OCI-LY1 (cell line): ENCODE measurements at regions not wholly inside any gene's neighbourhood (a gene's known extent, or its start where the extent isn't known, plus 50 kb on each side); places are given as distances from the start of the nearest gene placed in this dataset.

Source experiments
- H2AFZ ChIP-seq: fragments of 200-600 bp; sonication (generic), shearing (Covaris generic); 2 replicates; pipeline ENCODE4 v1.6.0; 2014; ENCODE audit warnings: antibody characterized with exemption, mild to moderate bottlenecking, low read length
- H3F3A ChIP-seq: fragments of 200-600 bp; sonication (generic), shearing (Covaris generic); 2 replicates; pipeline ENCODE4 v1.6.0; 2014; ENCODE audit warnings: mild to moderate bottlenecking, antibody characterized with exemption, low read length, moderate library complexity; ENCODE audit not compliant: insufficient read depth
- H3K27ac ChIP-seq: fragments of 200-600 bp; sonication (generic); 2 replicates; pipeline ENCODE4 v1.5.1; 2014; ENCODE audit warnings: low read length, mixed run types, mild to moderate bottlenecking, low read depth; ENCODE audit not compliant: poor library complexity, severe bottlenecking
- H3K27me3 ChIP-seq: fragments of 200-600 bp; sonication (generic); 2 replicates; pipeline ENCODE4 v1.6.0; 2014; ENCODE audit warnings: antibody characterized with exemption, mild to moderate bottlenecking, low read length, moderate library complexity; ENCODE audit not compliant: insufficient read depth
- H3K36me3 ChIP-seq: fragments of 200-600 bp; sonication (generic); 2 replicates; pipeline ENCODE4 v1.6.1; 2014; ENCODE audit warnings: mild to moderate bottlenecking, antibody characterized with exemption, low read length, moderate library complexity, mixed read lengths; ENCODE audit not compliant: insufficient read depth
- H3K4me1 ChIP-seq: fragments of 200-600 bp; sonication (generic); 2 replicates; pipeline ENCODE4 v1.5.1; 2014; ENCODE audit warnings: mild to moderate bottlenecking, low read length, moderate library complexity; ENCODE audit not compliant: insufficient read depth, severe bottlenecking
- H3K4me2 ChIP-seq: fragments of 200-600 bp; sonication (generic), shearing (Covaris generic); 2 replicates; pipeline ENCODE4 v1.6.1; 2014; ENCODE audit warnings: low read length
- H3K4me3 ChIP-seq: fragments of 200-600 bp; sonication (generic); 2 replicates; pipeline ENCODE4 v1.5.1; 2014; ENCODE audit warnings: low read length, low read depth, mild to moderate bottlenecking, mixed read lengths; ENCODE audit not compliant: poor library complexity, severe bottlenecking
- H3K79me2 ChIP-seq: fragments of 200-600 bp; shearing (Covaris generic); 2 replicates; pipeline ENCODE4 v1.6.1; 2016; ENCODE audit warnings: mixed run types, low read length, mixed read lengths; ENCODE audit not compliant: insufficient read depth
- H3K9ac ChIP-seq: fragments of 200-600 bp; sonication (generic), shearing (Covaris generic); 2 replicates; pipeline ENCODE4 v1.6.1; 2014; ENCODE audit warnings: mild to moderate bottlenecking, low read length, mixed read lengths
- H3K9me2 ChIP-seq: fragments of 200-600 bp; sonication (generic), shearing (Covaris generic); 2 replicates; pipeline ENCODE4 v1.6.1; 2014; ENCODE audit warnings: low read depth, mild to moderate bottlenecking, low read length, mixed read lengths
- H3K9me3 ChIP-seq: fragments of 200-600 bp; shearing (Covaris generic); 2 replicates; pipeline ENCODE4 v1.6.1; 2014; ENCODE audit warnings: low read length, mixed read lengths
- H4K20me1 ChIP-seq: fragments of 200-600 bp; sonication (generic), shearing (Covaris generic); 2 replicates; pipeline ENCODE4 v1.6.0; 2016; ENCODE audit warnings: mild to moderate bottlenecking, low read length; ENCODE audit not compliant: insufficient read depth
- CTCF ChIP-seq: fragments of 200-600 bp; sonication (generic), shearing (Covaris generic); IDR thresholded peaks from 2 replicates; pipeline ENCODE4 v1.5.1; 2017; ENCODE audit warnings: mild to moderate bottlenecking, antibody characterized with exemption, low read length, moderate library complexity, mixed read lengths
- EZH2 ChIP-seq: fragments of 200-600 bp; sonication (generic), shearing (Covaris generic); IDR thresholded peaks from 2 replicates; pipeline ENCODE4 v1.8.0; 2017; ENCODE audit warnings: borderline replicate concordance, mixed run types, mild to moderate bottlenecking, antibody characterized with exemption, low read length, moderate library complexity, mixed read lengths

DNA sequence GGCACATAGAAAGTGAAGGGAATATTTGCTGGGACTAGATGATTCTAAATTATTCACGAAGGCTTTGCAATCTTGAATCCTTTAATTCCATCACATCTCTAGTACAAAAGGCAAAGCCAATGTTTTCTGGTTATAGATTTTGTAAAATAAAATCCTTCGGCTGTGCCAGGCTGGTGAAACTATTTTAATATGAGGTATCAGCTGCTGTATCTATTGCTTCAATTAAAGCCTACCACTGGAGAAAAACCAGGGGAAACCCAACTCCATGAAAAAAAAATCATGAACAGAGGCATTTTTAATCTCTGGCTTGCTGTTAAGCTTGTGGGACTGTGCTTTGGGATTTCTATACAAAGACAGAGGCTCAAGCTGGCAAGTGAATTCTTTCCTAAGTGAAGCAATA, 271.8 kb downstream of the QKI start:
- H2AFZ ChIP-seq, result no peak overlapping the region
- no peaks in the 10 kb centered on the region for H4K20me1 ChIP-seq
- H3F3A ChIP-seq, result no peaks in the 10 kb centered on the region
- H3K4me1 ChIP-seq, result no peaks in the 10 kb centered on the region
- H3K79me2 ChIP-seq, result no peaks in the 10 kb centered on the region
- no peaks in the 10 kb centered on the region for H3K36me3 ChIP-seq
- H3K27ac ChIP-seq, result no peak overlapping the region
- no peaks in the 10 kb centered on the region for H3K9me2 ChIP-seq
- H3K9me3 ChIP-seq, result no peaks in the 10 kb centered on the region
- no peak for TF ChIP-seq EZH2
- no peak for TF ChIP-seq CTCF
- no peak overlapping the region for H3K4me3 ChIP-seq
- H3K9ac ChIP-seq, result no peak overlapping the region
- H3K4me2 ChIP-seq, result no peak overlapping the region
- H3K27me3 ChIP-seq, result no peaks in the 10 kb centered on the region

- H3K9me2 ChIP-seq, result no peaks in the 10 kb centered on the region
- H3K79me2 ChIP-seq, result no peaks in the 10 kb centered on the region
- no peak overlapping the region for H3K4me3 ChIP-seq
- H3K4me2 ChIP-seq, result no peak overlapping the region
- no peaks in the 10 kb centered on the region for H3K27me3 ChIP-seq
- H4K20me1 ChIP-seq, result no peaks in the 10 kb centered on the region
- no peaks in the 10 kb centered on the region for H3K9me3 ChIP-seq
- H3K27ac ChIP-seq, result no peak overlapping the region
- H3K36me3 ChIP-seq, result no peaks in the 10 kb centered on the region
- H2AFZ ChIP-seq, result no peak overlapping the region
- H3K9ac ChIP-seq, result no peak overlapping the region
- no peaks in the 10 kb centered on the region for H3K4me1 ChIP-seq
- no peak for TF ChIP-seq EZH2
- TF ChIP-seq CTCF, result no peak
- H3F3A ChIP-seq, result no peaks in the 10 kb centered on the region
Measured at GRCh38 chr6:163683105-163683622, 268.6 kb downstream of the QKI start.

DNA sequence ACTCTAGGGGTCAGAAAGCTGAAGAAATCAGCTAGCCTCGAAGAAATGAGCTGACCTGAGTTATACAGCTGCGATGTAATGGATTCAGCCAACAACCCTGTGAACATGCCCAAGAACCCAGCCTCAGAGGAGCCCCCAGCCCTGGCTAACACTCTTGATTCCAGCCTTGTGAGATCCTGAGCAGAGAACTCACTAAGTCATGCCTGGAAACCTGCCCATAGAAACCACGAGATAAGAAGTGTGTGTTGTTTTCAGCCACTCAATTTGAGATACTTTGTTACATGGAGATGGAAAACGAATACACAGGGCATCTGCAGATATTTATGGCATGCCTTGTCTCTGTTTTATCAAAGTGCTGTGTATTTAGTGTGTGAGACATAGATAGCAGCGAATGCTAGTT, 265.2 kb downstream of the QKI start:
- H3K9ac ChIP-seq, result no peak overlapping the region
- H3K9me2 ChIP-seq, result no peaks in the 10 kb centered on the region
- H3K36me3 ChIP-seq, result no peaks in the 10 kb centered on the region
- H4K20me1 ChIP-seq, result no peaks in the 10 kb centered on the region
- no peaks in the 10 kb centered on the region for H3K9me3 ChIP-seq
- TF ChIP-seq CTCF (no peak), EZH2 (no peak)
- H3K4me2 ChIP-seq, result no peak overlapping the region
- no peaks in the 10 kb centered on the region for H3K79me2 ChIP-seq
- H3F3A ChIP-seq, result no peaks in the 10 kb centered on the region
- no peak overlapping the region for H3K27ac ChIP-seq
- H3K27me3 ChIP-seq, result no peaks in the 10 kb centered on the region
- no peaks in the 10 kb centered on the region for H3K4me1 ChIP-seq
- H2AFZ ChIP-seq, result no peak overlapping the region
- no peak overlapping the region for H3K4me3 ChIP-seq
